22Rv1 (cell line): ENCODE measurements at regions not wholly inside any gene's neighbourhood (a gene's known extent, or its start where the extent isn't known, plus 50 kb on each side); places are given as distances from the start of the nearest gene placed in this dataset.

Experiments used
- H3K27ac ChIP-seq: fragments of 450-650 bp; 2 replicates; pipeline ENCODE4 v1.5.1; 2017
- ZFX ChIP-seq: fragments of 450-650 bp; IDR thresholded peaks from 2 replicates; pipeline ENCODE4 v1.6.1; 2017; ENCODE audit warnings: antibody characterized with exemption, borderline replicate concordance
- TF ChIP-seq, protein P1 (sequence below): fragments of 450-650 bp; IDR thresholded peaks from 2 replicates; pipeline ENCODE4 v1.5.1; 2017; ENCODE audit warnings: mild to moderate bottlenecking

- H3K27ac ChIP-seq = no peak overlapping the region
- no peak for TF ChIP-seq ZFX
- TF ChIP-seq, protein P1, sequence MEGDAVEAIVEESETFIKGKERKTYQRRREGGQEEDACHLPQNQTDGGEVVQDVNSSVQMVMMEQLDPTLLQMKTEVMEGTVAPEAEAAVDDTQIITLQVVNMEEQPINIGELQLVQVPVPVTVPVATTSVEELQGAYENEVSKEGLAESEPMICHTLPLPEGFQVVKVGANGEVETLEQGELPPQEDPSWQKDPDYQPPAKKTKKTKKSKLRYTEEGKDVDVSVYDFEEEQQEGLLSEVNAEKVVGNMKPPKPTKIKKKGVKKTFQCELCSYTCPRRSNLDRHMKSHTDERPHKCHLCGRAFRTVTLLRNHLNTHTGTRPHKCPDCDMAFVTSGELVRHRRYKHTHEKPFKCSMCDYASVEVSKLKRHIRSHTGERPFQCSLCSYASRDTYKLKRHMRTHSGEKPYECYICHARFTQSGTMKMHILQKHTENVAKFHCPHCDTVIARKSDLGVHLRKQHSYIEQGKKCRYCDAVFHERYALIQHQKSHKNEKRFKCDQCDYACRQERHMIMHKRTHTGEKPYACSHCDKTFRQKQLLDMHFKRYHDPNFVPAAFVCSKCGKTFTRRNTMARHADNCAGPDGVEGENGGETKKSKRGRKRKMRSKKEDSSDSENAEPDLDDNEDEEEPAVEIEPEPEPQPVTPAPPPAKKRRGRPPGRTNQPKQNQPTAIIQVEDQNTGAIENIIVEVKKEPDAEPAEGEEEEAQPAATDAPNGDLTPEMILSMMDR = no peak
Observed at GRCh38 chr16:5561800-5562199, 464.2 kb upstream of the EEF2KMT start.

DNA sequence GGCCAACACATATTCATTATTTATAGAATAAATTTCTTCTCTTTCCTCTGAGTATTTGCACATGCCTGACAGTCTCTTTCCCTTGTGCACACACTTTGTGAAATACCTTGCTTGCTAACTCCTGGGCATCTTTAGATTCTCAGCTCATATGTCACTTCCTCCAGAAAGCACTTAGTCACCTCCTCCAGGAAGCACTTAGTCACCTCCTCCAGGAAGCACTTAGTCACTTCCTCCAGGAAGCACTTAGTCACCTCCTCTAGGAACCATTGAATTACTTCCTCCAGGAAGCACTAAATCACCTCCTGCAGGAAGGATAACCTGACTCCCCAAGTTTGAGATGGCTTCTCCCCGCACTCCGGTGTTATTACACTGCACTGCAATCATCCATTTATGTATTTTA is 462.5 kb upstream of the EEF2KMT start:
- no peak for TF ChIP-seq ZFX
- TF ChIP-seq, protein P1 = no peak
- H3K27ac ChIP-seq = no peak overlapping the region

DNA sequence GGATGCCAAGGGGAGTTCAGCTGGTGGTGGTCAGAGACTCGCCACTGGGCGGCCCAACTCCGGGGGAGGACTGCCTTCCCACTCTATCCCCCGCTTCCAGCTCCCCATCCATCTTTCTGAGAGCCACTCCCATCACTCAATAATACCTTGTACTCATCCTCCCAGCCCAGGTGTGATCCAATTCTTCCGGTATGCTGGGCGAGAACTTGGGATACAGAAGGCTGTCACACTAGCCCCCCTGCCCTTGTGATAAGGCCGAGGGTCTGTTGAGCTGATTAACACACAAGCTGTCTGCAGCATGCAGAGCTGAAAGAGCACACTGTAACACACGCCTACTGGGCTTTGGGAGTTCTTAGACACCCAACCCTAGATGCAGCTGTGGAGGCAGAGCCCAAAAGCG is 460.4 kb upstream of the EEF2KMT start:
- H3K27ac ChIP-seq = no peak overlapping the region
- TF ChIP-seq, protein P1 = no peak
- TF ChIP-seq ZFX = no peak

GRCh38 chr16:5557448-5557847 is 459.9 kb upstream of the EEF2KMT start:
- no peak for TF ChIP-seq ZFX
- TF ChIP-seq, protein P1 = no peak
- no peak overlapping the region for H3K27ac ChIP-seq

- no peak for TF ChIP-seq ZFX
- TF ChIP-seq, protein P1 = no peak
- no peak overlapping the region for H3K27ac ChIP-seq
Observed at GRCh38 chr16:5556158-5556810, 458.7 kb upstream of the EEF2KMT start.

DNA sequence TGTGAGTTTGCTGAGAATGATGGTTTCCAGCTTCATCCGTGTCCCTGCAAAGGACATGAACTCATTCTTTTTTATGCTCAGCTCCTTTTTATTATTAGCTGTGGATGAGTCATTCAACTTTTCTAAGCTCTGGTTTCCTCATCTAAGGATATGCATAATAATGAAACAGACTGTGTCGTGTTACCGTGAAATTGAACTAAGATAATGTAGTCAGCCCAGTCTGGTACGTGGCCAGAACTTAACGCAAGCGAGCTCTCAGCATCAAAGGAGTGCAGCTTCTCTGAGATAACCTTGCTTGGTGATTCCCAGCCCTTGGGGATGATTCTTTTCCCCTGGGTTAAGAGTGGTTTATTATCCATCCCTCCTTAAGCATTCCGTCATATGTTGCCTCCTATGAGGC is 454.3 kb upstream of the EEF2KMT start:
- no peak for TF ChIP-seq ZFX
- TF ChIP-seq, protein P1 = no peak
- no peak overlapping the region for H3K27ac ChIP-seq

DNA sequence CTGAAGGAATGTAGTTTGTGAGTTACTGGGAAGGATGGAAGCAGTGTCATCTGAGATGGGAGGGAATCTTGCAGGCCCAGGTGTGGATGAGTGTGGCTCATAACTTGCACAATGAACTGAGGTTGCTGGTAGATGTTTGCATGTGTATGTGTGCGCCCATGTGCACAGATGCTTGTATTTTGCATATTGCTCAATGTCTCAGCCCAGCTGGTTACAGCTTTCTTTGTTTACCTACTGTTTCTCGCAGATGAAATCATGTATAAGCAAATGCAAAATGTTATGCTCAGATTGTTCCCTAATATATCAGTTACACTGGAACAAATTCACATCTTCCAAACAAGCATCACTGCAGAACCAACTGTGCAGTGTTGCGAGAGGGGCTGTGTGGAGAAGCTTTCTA is 452.2 kb upstream of the EEF2KMT start:
- TF ChIP-seq ZFX = no peak
- TF ChIP-seq, protein P1 = no peak
- no peak overlapping the region for H3K27ac ChIP-seq
